NCI-H526 (cell line): ENCODE measurements at regions not wholly inside any gene's neighbourhood (a gene's known extent, or its start where the extent isn't known, plus 50 kb on each side); places are given as distances from the start of the nearest gene placed in this dataset.
"Not testable (repeated sequence)": the region's sequence is repeated elsewhere in the genome, so short reads cannot be mapped to it uniquely, and the experiment has no call there.

ENCODE experiments used
- DNase-seq, 2 experiments: peaks; one replicate each; lab custom pipeline; 2025; lab: John Stamatoyannopoulos, UW

GRCh38 chr13:79187917-79188690 is 218.0 kb downstream of the RBM26 start:
- DNase-seq = no peak

- DNase-seq = no peak
Measured at GRCh38 chr13:79185580-79185979, 220.5 kb downstream of the RBM26 start.

- DNase-seq = no peak
Measured at GRCh38 chr13:79183231-79183630, 222.8 kb downstream of the RBM26 start.

- DNase-seq = not testable (repeated sequence)
Measured at GRCh38 chr13:79173691-79174090, 232.4 kb downstream of the RBM26 start.

GRCh38 chr13:79172924-79173323 is 233.1 kb downstream of the RBM26 start:
- DNase-seq = not testable (repeated sequence)

GRCh38 chr13:79171141-79172061 is 234.7 kb downstream of the RBM26 start:
- no peak for DNase-seq

- no peak for DNase-seq
Measured at GRCh38 chr13:79160818-79161217, 245.2 kb downstream of the RBM26 start.

- no peak for DNase-seq
Measured at GRCh38 chr13:79155883-79156282, 250.2 kb downstream of the RBM26 start.

- no peak for DNase-seq
Measured at GRCh38 chr13:79149210-79149609, 256.8 kb downstream of the RBM26 start.

GRCh38 chr13:79141082-79141481 is 265.0 kb downstream of the RBM26 start:
- DNase-seq = no peak

GRCh38 chr13:79128158-79128557 is 277.9 kb downstream of the RBM26 start:
- no peak for DNase-seq

GRCh38 chr13:79126706-79127105 is 279.3 kb downstream of the RBM26 start:
- no peak for DNase-seq

- no peak for DNase-seq
Measured at GRCh38 chr13:79124183-79124582, 281.9 kb downstream of the RBM26 start.

GRCh38 chr13:79121286-79121685 is 284.8 kb downstream of the RBM26 start:
- no peak for DNase-seq

- DNase-seq = no peak
Measured at GRCh38 chr13:79119578-79120107, 286.4 kb downstream of the RBM26 start.

GRCh38 chr13:79112016-79112415 is 294.0 kb downstream of the RBM26 start:
- DNase-seq = no peak

- no peak for DNase-seq
Measured at GRCh38 chr13:79108914-79109643, 297.0 kb downstream of the RBM26 start.

GRCh38 chr13:79098596-79098995 is 307.5 kb downstream of the RBM26 start:
- no peak for DNase-seq

GRCh38 chr13:79097201-79097600 is 308.9 kb downstream of the RBM26 start:
- no peak for DNase-seq

- no peak for DNase-seq
Measured at GRCh38 chr13:79096099-79096498, 310.0 kb downstream of the RBM26 start.

- no peak for DNase-seq
Measured at GRCh38 chr13:79090552-79091124, 315.4 kb downstream of the RBM26 start.
